ENCODE measurements at regions not wholly inside any gene's neighbourhood (a gene's known extent, or its start where the extent isn't known, plus 50 kb on each side); places are given as distances from the start of the nearest gene placed in this dataset.
"Not testable (repeated sequence)": the region's sequence is repeated elsewhere in the genome, so short reads cannot be mapped to it uniquely, and the experiment has no call there.

DNA sequence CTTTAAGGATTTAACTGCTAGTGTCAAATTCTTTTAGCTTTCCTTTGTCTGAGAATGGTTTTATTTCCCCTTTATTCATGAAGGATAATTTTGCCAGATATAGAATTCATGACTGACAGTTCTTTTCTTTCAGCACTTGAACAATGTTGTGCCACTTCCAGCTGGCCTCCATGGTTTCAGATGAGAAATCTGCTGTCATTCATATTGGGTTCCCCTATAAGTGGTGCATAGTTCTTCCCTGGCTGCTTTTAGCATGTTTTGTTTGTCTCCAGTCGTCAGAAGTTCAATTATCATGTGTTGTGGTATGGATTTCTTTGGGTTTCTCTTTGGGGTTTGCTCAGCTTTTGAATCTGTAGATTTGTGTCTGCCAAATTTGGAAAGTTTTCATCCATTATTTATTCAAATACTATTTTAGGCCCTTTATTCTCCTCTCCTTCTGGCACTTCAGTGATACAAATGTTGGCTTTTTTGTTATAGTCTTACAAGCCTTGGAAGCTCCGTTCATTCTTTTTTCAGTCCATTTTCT lies 76.3 kb upstream of the TGM3 start:
- no peak overlapping the region for H3K27ac ChIP-seq
- H3K79me2 ChIP-seq: no peaks in the 10 kb centered on the region
- no peak overlapping the region for H3K4me2 ChIP-seq (ENCODE audit: low read length)
- TF ChIP-seq, protein P1, sequence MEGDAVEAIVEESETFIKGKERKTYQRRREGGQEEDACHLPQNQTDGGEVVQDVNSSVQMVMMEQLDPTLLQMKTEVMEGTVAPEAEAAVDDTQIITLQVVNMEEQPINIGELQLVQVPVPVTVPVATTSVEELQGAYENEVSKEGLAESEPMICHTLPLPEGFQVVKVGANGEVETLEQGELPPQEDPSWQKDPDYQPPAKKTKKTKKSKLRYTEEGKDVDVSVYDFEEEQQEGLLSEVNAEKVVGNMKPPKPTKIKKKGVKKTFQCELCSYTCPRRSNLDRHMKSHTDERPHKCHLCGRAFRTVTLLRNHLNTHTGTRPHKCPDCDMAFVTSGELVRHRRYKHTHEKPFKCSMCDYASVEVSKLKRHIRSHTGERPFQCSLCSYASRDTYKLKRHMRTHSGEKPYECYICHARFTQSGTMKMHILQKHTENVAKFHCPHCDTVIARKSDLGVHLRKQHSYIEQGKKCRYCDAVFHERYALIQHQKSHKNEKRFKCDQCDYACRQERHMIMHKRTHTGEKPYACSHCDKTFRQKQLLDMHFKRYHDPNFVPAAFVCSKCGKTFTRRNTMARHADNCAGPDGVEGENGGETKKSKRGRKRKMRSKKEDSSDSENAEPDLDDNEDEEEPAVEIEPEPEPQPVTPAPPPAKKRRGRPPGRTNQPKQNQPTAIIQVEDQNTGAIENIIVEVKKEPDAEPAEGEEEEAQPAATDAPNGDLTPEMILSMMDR (IDR thresholded peaks at IDR 0.05): no peak
- H2AFZ ChIP-seq: no peak overlapping the region
- no peaks in the 10 kb centered on the region for H3K4me1 ChIP-seq
- H3K9ac ChIP-seq: no peak overlapping the region
- H3K4me3 ChIP-seq (ENCODE audit: low read depth, low read length): no peak overlapping the region
- no peaks in the 10 kb centered on the region for H3K9me3 ChIP-seq (ENCODE audit: control insufficient read depth, low read length)
- H3K36me3 ChIP-seq (ENCODE audit: control insufficient read depth, insufficient read depth, low read length): no peaks in the 10 kb centered on the region
- H3K27me3 ChIP-seq (ENCODE audit: control insufficient read depth, insufficient read depth, low read length): no peaks in the 10 kb centered on the region

DNA sequence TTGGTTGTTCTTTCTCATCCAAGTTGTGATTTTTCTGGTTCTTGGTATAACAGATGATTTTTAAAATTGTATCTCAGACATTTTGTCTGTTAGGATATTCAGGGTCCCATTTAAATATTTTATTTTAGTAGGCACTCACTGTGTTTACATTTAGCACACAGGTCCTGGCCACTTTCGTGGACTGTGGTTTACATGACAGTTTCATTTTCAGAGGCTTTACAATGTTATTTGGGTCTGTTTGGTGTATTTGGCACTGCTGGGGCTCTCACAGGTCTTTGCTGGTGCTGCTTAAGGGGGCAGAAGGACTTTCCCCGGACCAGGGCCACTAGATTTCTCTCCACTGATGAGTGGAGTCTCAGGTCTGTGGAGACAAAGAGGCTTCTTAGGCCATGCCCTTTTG lies 75.5 kb upstream of the TGM3 start:
- H3K4me1 ChIP-seq: no peaks in the 10 kb centered on the region
- TF ChIP-seq, protein P1 (IDR thresholded peaks at IDR 0.05): no peak
- H3K9ac ChIP-seq: no peak overlapping the region
- H3K4me3 ChIP-seq (ENCODE audit: low read depth, low read length): no peak overlapping the region
- no peaks in the 10 kb centered on the region for H3K9me3 ChIP-seq (ENCODE audit: control insufficient read depth, low read length)
- H3K27me3 ChIP-seq (ENCODE audit: control insufficient read depth, insufficient read depth, low read length): no peaks in the 10 kb centered on the region
- H2AFZ ChIP-seq: no peak overlapping the region
- no peak overlapping the region for H3K4me2 ChIP-seq (ENCODE audit: low read length)
- H3K36me3 ChIP-seq (ENCODE audit: control insufficient read depth, insufficient read depth, low read length): no peaks in the 10 kb centered on the region
- no peak overlapping the region for H3K27ac ChIP-seq
- no peaks in the 10 kb centered on the region for H3K79me2 ChIP-seq

DNA sequence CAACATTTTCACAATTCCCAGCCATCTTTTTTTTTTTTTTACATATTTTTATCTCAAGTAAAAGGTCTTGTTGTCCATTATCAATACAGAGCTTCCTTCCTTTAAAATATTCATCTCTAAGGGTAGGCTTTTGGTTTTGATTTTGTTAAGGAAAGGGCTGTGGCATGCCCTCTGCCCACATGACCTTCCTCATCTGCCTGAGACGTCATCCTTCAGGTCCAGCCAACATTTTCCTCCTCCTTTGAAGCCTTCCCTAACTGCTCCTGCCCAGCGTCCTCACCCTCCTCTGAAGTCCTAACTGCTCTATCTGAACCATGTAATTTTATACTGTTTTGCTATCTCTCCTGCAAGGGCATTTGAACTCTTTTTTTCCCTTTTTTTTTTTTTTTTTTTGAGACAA lies 73.9 kb upstream of the TGM3 start:
- Histone ChIP-seq H2AFZ (no peak overlapping the region), H3K27ac (no peak overlapping the region), H3K4me3 (ENCODE audit: low read depth, low read length) (no peak overlapping the region), H3K36me3 (ENCODE audit: control insufficient read depth, insufficient read depth, low read length) (no peaks in the 10 kb centered on the region), H3K79me2 (no peaks in the 10 kb centered on the region), H3K4me2 (ENCODE audit: low read length) (no peak overlapping the region), H3K9ac (no peak overlapping the region), H3K4me1 (no peaks in the 10 kb centered on the region), H3K27me3 (ENCODE audit: control insufficient read depth, insufficient read depth, low read length) (no peaks in the 10 kb centered on the region), H3K9me3 (ENCODE audit: control insufficient read depth, low read length) (no peaks in the 10 kb centered on the region)
- TF ChIP-seq, protein P1 (IDR thresholded peaks at IDR 0.05): no peak

DNA sequence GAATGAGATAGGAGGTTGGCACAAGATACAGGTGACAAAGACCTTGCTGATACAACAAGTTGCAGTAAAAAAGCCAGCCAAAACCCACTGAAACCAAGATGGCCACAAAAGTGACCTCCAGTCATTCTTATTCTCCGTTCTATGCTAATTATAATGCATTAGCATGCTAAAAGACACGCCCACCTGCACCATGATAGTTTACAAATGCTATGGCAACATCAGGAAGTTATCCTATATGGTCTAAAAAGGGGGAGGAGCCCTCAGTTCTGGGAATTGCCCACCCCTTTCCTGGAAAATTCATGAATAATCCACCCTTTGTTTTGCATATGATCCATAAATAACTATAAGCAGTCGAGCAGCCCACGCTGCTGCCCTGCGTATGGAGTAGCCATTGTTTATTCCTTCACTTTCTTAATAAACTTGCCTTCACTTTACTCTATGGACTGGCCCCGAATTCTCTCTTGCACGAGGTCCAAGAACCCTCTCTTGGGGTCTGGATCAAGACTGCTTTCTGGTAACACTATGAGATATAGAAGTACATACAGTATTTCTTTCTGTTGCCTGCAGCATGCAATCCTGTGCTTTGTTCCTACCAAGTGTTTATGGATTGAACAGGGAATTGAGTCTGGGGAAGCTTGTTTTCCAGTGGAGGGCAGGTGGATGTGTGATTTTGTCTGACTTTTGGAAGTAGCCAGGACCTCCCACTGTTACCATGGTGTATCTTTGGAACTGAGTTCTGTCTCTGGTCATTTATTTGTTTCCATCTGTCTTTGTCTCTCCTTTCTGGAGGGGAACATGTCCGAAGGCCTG lies 72.0 kb upstream of the TGM3 start:
- Histone ChIP-seq H3K79me2 (no peaks in the 10 kb centered on the region), H3K9me3 (ENCODE audit: control insufficient read depth, low read length) (no peaks in the 10 kb centered on the region), H3K4me1 (no peaks in the 10 kb centered on the region), H3K36me3 (ENCODE audit: control insufficient read depth, insufficient read depth, low read length) (no peaks in the 10 kb centered on the region), H3K27ac (no peak overlapping the region), H3K4me3 (ENCODE audit: low read depth, low read length) (no peak overlapping the region), H3K4me2 (ENCODE audit: low read length) (no peak overlapping the region), H2AFZ (no peak overlapping the region), H3K27me3 (ENCODE audit: control insufficient read depth, insufficient read depth, low read length) (no peaks in the 10 kb centered on the region), H3K9ac (no peak overlapping the region)
- TF ChIP-seq, protein P1 (IDR thresholded peaks at IDR 0.05): no peak

DNA sequence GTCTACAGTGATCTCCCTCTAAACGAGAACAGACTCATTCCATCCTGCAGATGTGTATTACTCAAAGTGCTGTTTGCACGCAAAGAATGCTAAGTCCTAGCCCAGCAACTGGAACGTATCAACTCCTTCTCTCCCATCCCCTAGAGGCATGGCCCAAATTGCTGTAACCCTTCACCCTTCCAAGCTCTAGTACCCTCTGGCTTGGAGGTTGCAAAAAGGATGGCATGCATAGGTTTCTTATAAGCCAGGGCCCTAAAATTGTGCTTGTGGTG lies 71.5 kb upstream of the TGM3 start:
- no peaks in the 10 kb centered on the region for H3K36me3 ChIP-seq (ENCODE audit: control insufficient read depth, insufficient read depth, low read length)
- no peak overlapping the region for H3K4me3 ChIP-seq (ENCODE audit: low read depth, low read length)
- H3K4me2 ChIP-seq (ENCODE audit: low read length): no peak overlapping the region
- TF ChIP-seq, protein P1 (IDR thresholded peaks at IDR 0.05): no peak
- H2AFZ ChIP-seq: no peak overlapping the region
- no peaks in the 10 kb centered on the region for H3K27me3 ChIP-seq (ENCODE audit: control insufficient read depth, insufficient read depth, low read length)
- H3K4me1 ChIP-seq: no peaks in the 10 kb centered on the region
- H3K9me3 ChIP-seq (ENCODE audit: control insufficient read depth, low read length): no peaks in the 10 kb centered on the region
- no peak overlapping the region for H3K27ac ChIP-seq
- no peaks in the 10 kb centered on the region for H3K79me2 ChIP-seq
- H3K9ac ChIP-seq: no peak overlapping the region

GRCh38 chr20:2227285-2227684 lies 68.5 kb upstream of the TGM3 start:
- not testable (repeated sequence) for H3K27me3 ChIP-seq (ENCODE audit: control insufficient read depth, insufficient read depth, low read length); H3K4me1 ChIP-seq; H3K4me3 ChIP-seq (ENCODE audit: low read depth, low read length); H3K9ac ChIP-seq; H3K9me3 ChIP-seq (ENCODE audit: control insufficient read depth, low read length); H3K79me2 ChIP-seq; H3K4me2 ChIP-seq (ENCODE audit: low read length); H3K36me3 ChIP-seq (ENCODE audit: control insufficient read depth, insufficient read depth, low read length); H2AFZ ChIP-seq; H3K27ac ChIP-seq

All from parathyroid adenoma (tissue), 2 donors.